Daoy (cell line): ENCODE measurements at regions not wholly inside any gene's neighbourhood (a gene's known extent, or its start where the extent isn't known, plus 50 kb on each side); places are given as distances from the start of the nearest gene placed in this dataset.
"Not testable (repeated sequence)": the region's sequence is repeated elsewhere in the genome, so short reads cannot be mapped to it uniquely, and the experiment has no call there.

Experiments used
- DNase-seq: peaks from one replicate; pipeline ENCODE4 v3.0.0-alpha.2; 2015; ENCODE audit warnings: low read depth

DNA sequence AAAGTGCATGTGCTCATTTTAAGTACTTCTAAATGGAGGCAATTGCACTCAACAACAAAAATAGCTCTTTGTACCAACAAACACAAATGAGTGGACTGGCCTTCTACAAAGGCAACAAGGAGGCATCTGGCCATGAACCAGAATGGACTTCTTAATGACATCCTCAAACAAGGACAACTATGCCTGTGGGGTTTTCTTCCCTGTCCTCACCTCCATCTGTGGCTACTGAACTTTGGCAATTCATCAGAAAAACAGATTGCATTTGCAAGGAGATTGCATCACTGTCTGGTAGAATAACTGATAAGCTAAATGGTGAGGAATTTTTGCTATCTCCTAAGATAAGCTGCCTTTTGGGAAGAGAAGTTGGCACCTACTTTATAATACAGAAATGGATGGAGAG, 447.3 kb upstream of the CCNG1 start:
- DNase-seq = no peak

DNA sequence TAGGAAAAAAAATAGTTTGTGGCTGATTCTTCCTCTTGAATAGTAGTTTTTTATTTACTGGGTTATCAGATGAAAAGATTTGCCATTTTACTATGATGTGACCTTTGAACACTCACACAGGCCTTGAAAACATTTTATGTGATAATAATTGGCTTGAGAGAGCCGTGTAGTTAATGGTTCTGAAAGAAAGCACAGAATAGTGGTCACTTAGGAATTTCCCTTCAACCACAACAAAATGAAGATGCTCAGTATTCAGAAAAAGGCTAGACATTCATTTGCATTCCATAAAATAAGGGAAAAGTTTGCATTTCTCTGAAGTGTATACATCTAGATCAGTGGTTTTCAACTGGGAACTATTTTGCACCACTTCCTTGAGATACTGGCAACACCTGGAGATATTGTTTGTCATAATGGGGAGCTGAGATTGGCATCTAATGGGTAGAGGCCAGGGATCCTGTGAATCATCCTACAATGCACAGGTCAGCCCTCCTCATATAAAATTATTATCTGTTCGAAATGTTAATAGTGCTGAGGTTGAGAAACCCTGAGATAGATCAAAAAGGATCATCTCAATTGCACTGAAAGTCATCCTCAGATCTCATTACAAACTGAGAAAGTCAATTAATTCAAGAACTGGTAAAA, 446.4 kb upstream of the CCNG1 start:
- no peak for DNase-seq

DNA sequence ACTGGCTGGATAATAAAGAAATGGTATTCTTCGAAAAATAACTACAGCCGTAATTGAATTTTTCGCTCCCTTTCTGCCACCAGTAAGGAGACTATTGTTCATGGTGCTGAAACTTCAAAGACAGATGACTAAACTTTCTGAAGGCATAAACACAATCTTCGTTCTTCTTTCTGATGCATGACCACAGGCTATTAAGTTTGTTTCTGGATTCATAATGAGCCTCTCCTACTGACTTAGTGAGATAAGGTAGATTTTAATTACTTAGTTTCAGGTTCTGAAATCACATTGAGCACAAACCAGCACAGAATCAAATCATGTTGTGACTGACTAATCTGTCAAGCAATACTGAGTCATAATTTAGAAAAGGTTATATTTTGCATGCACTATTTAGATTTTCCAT, 441.8 kb upstream of the CCNG1 start:
- DNase-seq = no peak

DNA sequence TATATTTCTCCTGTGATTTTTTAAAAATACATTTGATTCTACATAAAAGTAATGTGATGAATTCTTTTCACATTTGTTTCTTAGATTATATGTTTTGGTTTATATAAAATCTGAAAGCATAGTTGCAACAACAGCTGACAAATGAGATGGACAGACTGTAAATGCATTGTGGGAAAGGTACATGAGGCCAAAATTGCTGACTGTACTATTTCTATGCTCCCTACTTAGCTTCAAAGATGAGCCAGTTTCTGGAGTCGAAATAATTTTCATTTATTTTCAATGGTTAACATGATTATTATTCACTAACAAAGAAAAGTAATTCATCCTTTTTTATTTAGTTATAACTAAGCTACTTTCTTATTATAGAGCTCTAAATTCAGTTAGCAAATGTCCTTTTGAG, 441.3 kb upstream of the CCNG1 start:
- no peak for DNase-seq

DNA sequence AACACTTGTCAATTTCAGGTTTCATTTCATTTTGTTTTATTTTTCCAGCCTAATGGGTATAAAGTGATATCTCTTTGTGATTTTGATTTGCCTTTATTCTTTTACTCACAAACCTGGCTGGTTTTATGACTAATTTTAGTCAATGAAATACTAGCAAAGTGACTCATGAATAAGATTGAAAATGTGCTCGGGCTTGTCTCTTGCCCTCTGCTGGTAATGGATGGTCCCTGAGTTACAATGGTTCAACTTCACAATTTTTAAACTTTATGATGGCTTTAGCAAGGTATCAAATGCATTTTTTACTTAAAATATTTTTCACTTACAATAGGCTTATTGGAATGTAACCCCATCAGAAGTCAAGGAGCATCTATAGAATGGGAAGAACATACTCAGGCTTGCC, 431.4 kb upstream of the CCNG1 start:
- no peak for DNase-seq

DNA sequence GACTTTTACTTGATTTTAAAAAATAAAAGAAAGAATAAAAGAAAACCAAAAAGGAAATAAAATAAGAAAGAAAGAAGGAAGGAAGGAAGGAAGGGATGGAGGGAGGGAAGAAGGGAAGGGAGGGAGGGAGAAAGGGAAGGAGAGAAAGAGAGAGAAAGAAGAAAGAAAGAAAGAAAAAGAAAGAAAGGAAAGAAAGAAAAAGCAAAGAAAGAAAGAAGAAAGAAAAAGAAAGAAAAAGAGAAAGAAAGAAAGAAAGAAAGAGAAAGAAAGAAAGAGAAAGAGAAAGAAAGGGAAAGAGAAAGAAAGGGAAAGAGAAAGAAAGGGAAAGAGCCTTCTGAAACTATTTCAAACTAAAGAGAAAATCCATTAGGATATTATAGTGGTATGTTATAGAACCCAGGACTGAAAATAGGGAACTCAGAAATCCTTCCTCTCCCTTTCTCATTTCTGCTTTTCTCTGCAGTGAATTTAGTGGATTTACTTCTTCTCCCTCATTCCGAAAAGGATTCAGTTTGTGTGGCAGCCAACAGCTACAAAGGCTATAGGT, 414.7 kb upstream of the CCNG1 start:
- DNase-seq = no peak

DNA sequence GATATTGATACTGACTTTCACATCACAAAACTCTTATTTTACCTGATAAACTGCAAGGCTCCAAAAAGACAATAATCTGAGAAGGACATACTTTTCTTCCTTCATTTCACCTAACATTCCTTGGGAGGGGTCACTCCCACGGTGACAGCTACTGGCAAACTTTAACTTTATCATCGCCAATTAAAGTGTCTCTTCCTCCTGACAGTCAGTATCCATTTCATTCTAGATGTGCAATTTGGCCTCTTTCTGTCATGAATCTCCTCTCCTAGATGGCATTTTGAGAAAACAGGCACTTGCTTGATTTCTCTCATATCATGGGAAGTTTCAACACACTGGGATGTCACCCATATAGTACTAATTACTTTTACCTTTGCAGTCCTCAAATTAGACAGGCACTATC, 413.5 kb upstream of the CCNG1 start:
- DNase-seq = no peak

DNA sequence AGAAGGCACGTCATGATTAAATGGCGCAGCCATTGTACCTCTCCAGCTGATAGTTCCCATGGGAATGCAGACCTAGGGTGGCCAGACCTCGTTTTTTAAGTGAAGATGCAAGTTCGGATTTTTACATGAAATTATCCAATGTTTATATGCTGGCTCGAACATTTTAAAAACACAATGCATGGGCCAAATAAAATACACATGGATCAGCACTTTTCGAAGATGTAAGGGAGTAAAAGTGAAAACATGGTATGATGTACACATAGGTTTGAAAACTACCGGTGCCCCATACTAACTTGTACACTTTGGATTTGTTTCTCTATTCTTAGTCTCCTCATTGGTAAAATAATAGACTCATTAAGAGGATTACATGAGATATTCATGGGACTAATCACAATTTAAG, 412.5 kb upstream of the CCNG1 start:
- DNase-seq = no peak

DNA sequence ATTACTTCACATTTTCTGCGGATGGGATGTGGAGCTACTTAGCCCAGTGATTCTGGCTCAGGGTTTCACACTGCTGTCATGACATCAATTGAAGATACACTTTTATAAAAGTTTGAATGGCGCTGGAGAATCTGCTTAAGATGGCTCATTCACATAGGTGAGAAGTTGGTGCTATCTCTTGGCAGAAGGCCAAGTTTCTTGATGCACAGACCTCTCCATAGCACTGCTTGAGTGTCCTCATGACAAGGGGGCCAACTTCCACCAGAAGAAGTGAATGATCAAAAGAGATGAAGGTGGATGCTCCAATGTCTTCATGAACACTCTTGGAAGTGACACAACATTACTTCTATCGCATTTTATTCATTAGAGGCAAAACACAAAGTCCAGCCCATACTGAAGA, 403.7 kb upstream of the CCNG1 start:
- DNase-seq = no peak

DNA sequence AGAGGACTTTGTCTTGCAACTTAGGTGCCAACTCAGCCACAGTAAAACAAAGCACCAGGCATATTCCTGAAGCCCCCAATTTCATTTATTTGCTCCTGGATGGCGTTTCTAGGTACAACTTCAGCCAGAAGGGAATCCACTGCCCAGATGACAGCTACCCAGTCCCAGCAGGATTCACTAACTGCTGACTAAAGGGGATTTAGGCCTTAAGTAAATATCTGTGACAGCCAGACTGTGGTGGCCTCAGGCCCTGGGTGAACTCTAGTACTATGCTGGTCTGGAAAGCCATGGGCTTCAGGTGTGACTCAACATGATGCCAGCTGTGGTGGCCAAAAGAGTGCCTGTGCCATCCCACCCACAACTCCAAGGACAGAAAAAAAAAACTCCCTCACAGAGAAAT, 396.1 kb upstream of the CCNG1 start:
- DNase-seq = no peak

DNA sequence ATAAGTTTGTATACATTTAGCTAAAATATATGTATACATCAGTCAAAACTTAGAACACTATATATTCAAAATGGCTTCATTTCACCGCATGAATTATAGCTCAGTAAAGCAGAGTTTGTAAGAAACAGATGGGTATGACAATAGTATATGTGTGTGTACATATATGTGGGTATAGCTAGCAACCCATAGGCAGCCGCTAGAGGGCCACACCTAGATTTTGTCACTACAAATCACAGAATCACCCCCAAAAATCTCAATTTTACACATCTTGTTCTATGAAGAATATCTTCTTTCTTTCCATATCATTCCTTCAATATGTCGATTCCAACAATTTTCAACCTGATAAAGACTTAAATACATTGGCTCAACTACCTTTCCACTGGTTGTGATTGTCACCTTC, 357.8 kb upstream of the CCNG1 start:
- DNase-seq = no peak

DNA sequence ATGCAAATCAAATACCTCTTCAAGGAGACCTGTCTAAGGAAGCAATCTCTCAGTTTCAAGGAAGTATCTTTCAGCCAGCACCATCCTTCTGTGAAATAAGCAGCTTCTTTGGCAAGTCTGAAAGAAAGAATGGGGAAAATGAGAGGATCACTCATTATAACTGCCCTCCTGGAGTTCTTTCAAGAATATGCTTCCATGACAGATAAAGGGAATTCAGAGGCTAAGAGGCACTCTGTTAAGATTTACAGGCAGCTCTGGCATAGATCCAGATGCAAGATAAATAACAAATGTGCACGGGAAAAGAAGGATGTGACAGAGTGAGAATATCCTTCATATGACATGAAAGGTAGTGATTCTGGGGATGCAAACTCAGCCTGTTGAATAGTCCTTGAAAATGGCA, 348.2 kb upstream of the CCNG1 start:
- DNase-seq = no peak

DNA sequence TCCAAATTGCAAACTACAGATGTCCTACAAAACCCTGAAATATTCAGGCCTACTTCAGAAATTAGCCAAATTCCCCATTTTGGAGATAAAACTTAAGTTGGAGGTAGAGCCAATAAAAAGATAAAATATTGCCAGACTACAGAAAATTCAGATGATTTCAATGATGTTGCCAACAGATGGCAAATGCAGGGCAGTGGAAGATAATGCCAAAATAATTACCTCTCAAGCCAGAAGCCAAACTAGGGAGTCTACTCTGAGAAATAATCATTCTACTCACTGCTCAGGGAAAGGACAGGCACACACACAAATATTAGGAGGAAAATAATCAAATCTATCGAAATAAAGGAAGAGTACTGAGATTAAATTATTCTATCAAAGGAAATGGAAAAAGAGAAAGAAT, 347.5 kb upstream of the CCNG1 start:
- no peak for DNase-seq

DNA sequence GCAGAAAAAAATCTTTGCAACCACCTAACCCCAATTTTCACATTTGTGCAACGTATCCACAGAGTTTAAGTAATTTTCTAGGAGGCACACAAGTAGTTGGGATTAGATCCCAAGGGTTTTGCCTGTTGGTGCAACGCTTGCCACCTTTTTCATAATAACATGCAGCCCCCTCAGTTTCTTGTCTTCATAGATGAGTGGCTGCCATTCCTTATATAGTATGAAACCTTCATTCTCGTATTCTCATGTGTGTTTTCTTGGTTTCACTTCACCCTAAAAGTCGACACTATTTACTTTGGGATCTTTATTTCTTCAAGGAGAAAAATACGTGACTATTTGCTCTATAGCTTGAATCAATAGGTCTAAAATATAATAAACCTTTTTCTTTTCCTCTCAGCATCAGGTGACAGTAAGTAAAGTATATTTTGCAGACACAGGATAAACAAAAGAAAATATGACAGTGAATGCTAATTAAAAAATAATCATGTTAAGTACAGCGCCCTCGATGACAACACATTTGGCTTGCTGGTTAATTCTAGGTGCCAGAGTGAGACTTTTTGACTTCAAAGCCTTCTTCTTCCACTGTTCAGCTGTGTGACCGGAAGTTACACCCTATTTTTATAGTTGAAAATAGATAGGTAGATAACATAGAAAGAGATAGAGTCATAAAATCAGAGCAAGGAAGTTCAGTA, 342.8 kb upstream of the CCNG1 start:
- DNase-seq = no peak

DNA sequence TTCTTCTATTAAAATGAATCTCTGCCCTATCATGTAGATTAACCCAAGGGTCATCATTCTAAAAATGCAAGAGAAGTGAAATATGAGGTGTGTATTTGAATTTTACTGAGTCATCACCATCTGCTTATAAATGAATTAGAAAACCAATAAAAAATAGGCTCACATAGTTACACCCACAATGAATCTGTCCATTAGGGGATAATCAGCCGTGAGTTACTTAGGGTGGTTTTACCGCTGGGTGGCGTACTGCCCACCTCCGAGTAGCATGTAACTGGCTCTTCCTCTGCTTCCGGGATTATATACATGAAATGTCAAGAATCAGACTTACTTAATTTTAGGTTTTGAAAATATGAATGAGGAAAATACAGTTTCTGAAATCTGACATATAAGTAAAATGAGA, 332.9 kb upstream of the CCNG1 start:
- no peak for DNase-seq

DNA sequence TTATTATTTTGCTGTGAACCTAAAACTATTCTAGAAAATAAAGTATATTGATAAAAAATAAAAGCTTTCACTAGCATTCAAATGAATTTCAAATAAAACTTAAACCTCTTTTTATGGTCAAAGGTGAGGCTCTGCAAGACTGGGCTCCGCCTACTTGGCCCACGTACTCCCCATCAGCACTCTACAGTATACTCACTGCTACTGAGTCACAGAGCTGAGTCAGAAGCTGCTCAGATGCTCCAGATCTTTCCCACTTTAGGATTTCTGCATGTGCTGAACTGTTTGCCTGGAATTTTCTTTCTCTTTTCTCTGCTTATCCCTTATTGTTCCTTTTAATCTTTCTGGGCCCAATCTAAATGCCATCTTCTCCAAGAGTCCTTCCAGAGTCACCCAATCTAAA, 331.9 kb upstream of the CCNG1 start:
- DNase-seq = no peak

DNA sequence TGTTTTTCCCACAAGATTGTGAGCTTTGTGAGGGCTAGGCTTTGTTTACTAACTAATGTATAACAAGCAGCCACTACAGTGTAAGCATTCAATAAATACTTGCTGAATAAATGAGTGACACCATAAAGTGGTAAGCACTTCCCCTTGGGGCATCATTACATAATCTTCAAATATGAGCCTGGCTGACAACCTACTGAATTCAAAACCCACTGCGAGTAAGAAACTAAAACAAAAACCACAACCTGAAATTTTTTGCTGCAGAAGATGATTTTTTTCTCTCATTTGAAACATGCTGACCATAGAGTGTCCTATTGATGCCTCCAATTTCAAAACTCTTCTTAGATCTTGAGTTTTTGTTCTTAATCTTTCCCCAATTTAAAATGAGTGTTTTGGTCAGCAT, 331.3 kb upstream of the CCNG1 start:
- no peak for DNase-seq

DNA sequence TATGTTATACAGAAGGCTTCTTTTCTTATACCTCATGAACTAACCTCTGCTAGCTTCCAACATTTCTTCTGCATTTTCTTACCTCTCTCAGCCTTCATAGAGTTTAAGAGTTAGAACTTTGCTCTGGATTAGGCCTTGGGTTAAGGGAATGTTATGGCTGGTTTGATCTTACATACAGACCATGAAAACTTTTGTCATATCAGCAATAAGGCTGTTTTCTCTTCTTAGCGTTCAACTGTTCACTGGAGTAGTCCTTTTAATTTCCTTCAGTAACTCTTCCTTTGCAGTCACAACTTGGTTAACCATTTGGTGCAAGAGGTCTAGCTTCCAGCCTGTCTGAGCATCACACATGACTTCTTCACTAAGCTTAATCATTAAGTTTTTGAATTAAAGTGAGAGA, 329.0 kb upstream of the CCNG1 start:
- DNase-seq = no peak

DNA sequence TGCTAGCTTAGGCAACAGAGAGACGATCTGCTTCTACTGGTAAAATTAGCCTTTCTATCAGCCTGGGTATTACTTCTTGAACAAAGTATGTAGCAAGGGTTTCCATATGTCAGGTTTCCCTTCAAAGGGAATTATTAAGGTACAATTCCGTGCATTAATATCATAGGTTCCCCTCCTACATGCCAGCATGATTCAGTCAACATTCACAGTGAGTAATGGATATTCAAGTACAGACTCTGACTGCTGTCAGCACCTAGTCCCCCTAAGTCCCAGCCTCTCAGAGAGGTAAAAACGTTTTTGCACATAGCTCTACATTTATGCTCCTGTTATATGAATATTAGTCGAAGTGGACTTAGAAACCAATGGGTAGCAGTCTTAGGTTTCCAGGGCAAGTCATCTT, 322.4 kb upstream of the CCNG1 start:
- no peak for DNase-seq

DNA sequence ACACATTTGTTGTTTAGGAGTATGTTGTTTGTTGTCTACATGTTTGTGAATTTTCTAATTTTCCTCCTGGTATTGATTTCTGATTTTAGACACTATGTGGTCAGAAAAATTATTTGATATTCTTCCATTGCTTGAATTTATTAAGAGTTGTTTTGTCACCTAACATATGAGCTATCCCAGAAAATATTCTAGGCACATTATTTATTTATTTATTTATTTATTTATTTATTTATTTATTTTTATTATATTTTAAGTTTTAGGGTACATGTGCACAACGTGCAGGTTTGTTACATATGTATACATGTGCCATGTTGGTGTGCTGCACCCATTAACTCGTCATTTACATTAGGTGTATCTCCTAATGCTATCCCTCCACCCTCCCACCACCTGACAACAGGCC, 320.8 kb upstream of the CCNG1 start:
- not testable (repeated sequence) for DNase-seq

DNA sequence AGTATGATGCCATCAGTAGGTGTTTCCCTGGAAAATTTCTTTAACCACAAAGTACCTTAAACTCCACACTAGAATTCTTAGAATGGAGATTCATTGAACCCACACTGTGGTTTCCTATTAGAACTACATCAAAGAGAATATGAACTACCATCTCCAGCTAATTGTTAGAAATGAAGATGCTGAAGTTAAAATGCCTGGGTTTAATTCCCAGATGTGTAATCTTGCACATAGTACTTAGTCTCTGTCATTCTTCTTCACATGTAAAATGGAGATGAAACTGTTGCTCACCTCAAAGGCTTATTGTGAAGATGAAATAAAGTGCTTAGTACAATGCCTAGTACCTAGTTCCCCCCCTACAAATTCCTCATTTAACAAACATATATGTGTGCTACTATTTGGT, 303.3 kb upstream of the CCNG1 start:
- no peak for DNase-seq

DNA sequence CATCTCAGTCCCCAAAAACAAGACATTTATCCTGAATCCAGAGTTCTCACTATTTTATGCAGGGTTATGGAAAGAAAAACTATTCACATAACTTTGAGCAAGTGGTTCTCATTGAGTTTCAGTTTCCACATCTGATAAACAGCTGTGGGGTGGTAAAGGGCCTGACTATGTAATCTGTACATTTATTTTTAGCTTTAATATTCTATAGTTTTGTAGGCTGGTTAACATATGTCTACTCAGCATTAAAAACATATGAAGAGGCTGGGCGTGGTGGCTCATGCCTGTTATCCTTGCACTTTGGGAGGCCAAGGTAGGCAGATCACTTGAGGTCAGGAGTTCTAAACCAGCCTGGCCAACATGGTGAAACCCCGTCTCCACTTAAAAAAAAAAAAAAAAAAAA, 301.5 kb upstream of the CCNG1 start:
- DNase-seq = no peak

DNA sequence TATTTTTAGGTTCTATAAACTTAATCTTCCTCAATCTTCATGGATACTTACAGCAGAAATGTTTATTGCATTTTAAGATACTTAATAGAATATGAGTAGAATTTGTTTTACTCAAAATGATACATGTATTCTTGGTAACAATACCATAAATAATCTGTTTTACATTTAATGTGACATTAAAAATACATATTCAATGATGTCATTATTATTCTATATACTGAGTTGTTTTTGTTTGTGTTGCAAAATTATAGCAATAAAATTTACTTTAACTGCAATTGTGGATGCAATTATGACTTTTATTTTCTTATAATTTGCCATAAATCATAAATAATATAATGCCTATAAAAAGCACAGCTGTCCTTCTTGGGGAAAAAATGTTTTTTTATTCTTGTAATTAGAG, 275.9 kb upstream of the CCNG1 start:
- DNase-seq = no peak

DNA sequence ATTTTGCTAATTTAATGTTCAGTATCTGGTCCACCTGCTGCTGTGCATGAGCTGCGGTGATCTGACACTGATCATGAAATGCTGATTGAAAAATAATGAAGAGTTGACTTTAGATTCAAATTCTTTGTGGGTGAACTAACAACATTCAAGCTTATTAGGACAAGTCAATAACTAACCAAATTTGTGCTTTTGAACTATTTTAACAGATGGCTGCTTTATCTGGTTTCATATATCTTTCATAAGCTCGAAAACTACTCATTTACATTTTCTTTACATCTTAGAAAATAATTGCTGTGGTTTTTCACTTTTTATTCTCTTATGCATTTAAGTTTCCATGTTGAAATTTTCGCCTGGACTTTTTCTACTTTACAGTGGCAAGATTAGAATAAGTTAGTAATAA, 274.8 kb upstream of the CCNG1 start:
- no peak for DNase-seq
